SK-N-SH treated with all-trans-retinoic acid at 6 μM for 48 hours (cell line): ENCODE measurements at regions not wholly inside any gene's neighbourhood (a gene's known extent, or its start where the extent isn't known, plus 50 kb on each side); places are given as distances from the start of the nearest gene placed in this dataset.

ENCODE experiments used
- BACH2 ChIP-seq: fragments of 250-450 bp; sonication (Bioruptor Pico); IDR thresholded peaks from 2 replicates; pipeline ENCODE4 v1.9.0; 2021; ENCODE audit warnings: mild to moderate bottlenecking, borderline replicate concordance
- ISL1 ChIP-seq: fragments of 250-450 bp; sonication (Bioruptor Pico); IDR thresholded peaks from 2 replicates; pipeline ENCODE4 v2.1.2; 2022; ENCODE audit warnings: mild to moderate bottlenecking, moderate library complexity
- RARB ChIP-seq: fragments of 250-450 bp; sonication (Bioruptor Pico); IDR thresholded peaks from 2 replicates; pipeline ENCODE4 v1.8.0; 2021; ENCODE audit warnings: mild to moderate bottlenecking, moderate library complexity
- SNAI2 ChIP-seq: fragments of 250-450 bp; sonication (Bioruptor Pico); IDR thresholded peaks from 2 replicates; pipeline ENCODE4 v1.5.0; 2020; ENCODE audit warnings: mild to moderate bottlenecking, moderate library complexity
- ZFP3 ChIP-seq: fragments of 250-450 bp; sonication (Bioruptor Pico); IDR thresholded peaks from 2 replicates; pipeline ENCODE4 v1.5.0; 2020; ENCODE audit warnings: mild to moderate bottlenecking, moderate library complexity
- ZNF565 ChIP-seq: fragments of 450-650 bp; formaldehyde crosslinking; conservative IDR thresholded peaks from 2 replicates; pipeline ENCODE4 v1.5.0; 2020; ENCODE audit warnings: low read depth, mild to moderate bottlenecking, moderate library complexity
- TF ChIP-seq, protein P1 (sequence below): fragments of 250-450 bp; sonication (Bioruptor Pico); IDR thresholded peaks from 2 replicates; pipeline ENCODE4 v1.5.1; 2020; ENCODE audit warnings: low read depth, mild to moderate bottlenecking, moderate library complexity
- TF ChIP-seq, protein P2 (sequence below): fragments of 250-450 bp; sonication (Bioruptor Pico); IDR thresholded peaks from 2 replicates; pipeline ENCODE4 v1.8.0; 2020; ENCODE audit warnings: mild to moderate bottlenecking, moderate library complexity, borderline replicate concordance

DNA sequence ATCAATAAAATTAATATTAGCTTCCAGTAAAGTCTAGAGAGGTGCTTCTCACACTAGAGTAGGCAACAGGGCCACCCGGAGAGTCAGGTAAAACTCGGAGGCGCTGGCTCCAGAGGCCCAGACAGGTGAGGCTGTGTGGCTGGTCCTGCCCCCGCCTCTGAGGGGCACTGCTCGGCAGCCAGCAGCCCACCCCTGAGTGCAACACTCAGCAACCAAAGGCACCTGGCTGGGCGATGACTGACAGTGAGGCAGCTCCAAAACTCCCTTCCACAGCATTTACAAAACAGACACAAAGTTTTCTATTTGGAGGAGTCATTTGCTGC lies 138.8 kb upstream of the ID2 start:
- TF ChIP-seq RARB (CRISPR knock-in tag) (no peak), BACH2 (no peak), ISL1 (CRISPR knock-in tag) (no peak), ZNF565 (CRISPR knock-in tag) (no peak), ZFP3 (CRISPR knock-in tag) (no peak), SNAI2 (no peak)
- TF ChIP-seq, protein P1, sequence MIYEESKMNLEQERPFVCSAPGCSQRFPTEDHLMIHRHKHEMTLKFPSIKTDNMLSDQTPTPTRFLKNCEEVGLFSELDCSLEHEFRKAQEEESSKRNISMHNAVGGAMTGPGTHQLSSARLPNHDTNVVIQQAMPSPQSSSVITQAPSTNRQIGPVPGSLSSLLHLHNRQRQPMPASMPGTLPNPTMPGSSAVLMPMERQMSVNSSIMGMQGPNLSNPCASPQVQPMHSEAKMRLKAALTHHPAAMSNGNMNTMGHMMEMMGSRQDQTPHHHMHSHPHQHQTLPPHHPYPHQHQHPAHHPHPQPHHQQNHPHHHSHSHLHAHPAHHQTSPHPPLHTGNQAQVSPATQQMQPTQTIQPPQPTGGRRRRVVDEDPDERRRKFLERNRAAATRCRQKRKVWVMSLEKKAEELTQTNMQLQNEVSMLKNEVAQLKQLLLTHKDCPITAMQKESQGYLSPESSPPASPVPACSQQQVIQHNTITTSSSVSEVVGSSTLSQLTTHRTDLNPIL (CRISPR knock-in tag), result no peak
- TF ChIP-seq, protein P2, sequence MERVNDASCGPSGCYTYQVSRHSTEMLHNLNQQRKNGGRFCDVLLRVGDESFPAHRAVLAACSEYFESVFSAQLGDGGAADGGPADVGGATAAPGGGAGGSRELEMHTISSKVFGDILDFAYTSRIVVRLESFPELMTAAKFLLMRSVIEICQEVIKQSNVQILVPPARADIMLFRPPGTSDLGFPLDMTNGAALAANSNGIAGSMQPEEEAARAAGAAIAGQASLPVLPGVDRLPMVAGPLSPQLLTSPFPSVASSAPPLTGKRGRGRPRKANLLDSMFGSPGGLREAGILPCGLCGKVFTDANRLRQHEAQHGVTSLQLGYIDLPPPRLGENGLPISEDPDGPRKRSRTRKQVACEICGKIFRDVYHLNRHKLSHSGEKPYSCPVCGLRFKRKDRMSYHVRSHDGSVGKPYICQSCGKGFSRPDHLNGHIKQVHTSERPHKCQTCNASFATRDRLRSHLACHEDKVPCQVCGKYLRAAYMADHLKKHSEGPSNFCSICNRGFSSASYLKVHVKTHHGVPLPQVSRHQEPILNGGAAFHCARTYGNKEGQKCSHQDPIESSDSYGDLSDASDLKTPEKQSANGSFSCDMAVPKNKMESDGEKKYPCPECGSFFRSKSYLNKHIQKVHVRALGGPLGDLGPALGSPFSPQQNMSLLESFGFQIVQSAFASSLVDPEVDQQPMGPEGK, result no peak
